K562 (cell line): ENCODE measurements at regions not wholly inside any gene's neighbourhood (a gene's known extent, or its start where the extent isn't known, plus 50 kb on each side); places are given as distances from the start of the nearest gene placed in this dataset.

ENCODE experiments used
- ATAC-seq: fragments of 200-7000 bp; cut with Tn5 transposase; 3 replicates; pipeline ENCODE4 v1.9.1; 2020; ENCODE audit warnings: moderate library complexity
- BruUV-seq: library from RNA; stranded (reverse); fragments of 400-500 nt; replicated peaks from 2 replicates; lab custom pipeline; 2021; lab: Mats Ljungman, UMichigan
- CTCF ChIA-PET: fragments of 300-600 bp; formaldehyde crosslinking; extraction: SDS; loops from one replicate; lab custom pipeline; 2021; ENCODE audit warnings: low intra/inter-chr PET ratio; lab: Yijun Ruan, JAX
- POLR2A ChIA-PET: fragments of 300-600, 350-650 bp; sonication (Branson Sonifier 250); formaldehyde crosslinking; extraction: SDS; loops from one replicate; lab custom pipeline; 2021; ENCODE audit warnings: antibody characterized with exemption, inconsistent platforms; lab: Yijun Ruan, JAX
- DNase-seq, 4 experiments: peaks; one replicate each; pipeline versions ENCODE4 v3.0.0 to v3.0.0-alpha.2; 2011 to 2018; ENCODE audit warnings: low spot score in 3 of 4, mixed read lengths in 3 of 4; ENCODE audit errors: extremely low read depth in 1 of 4
- FAIRE-seq: peaks from 2 replicates; lab custom pipeline; 2011; peaks lifted over from hg19 to GRCh38; lab: Jason Lieb, UNC
- H2AFZ ChIP-seq: 2 replicates; pipeline ENCODE4 v1.6.0; 2011; ENCODE audit warnings: low read depth, low read length, control low read depth, inconsistent platforms
- H3K27ac ChIP-seq: fragments of 200-600 bp; 3 replicates; pipeline ENCODE4 v1.8.0; 2011; ENCODE audit warnings: low read depth, mild to moderate bottlenecking, control low read depth, inconsistent platforms, low read length, moderate library complexity, mixed read lengths; ENCODE audit errors: extremely low read depth
- H3K27me3 ChIP-seq, 2 experiments: fragments of 300-600 bp in 1 of 2; 2 replicates in 1 of 2; 3 replicates in 1 of 2; pipeline versions ENCODE4 v1.6.0 to v1.8.0; 2011; ENCODE audit warnings: inconsistent platforms in 2 of 2, low read length in 2 of 2, mild to moderate bottlenecking in 1 of 2, mixed read lengths in 1 of 2, moderate library complexity in 1 of 2; ENCODE audit not compliant: control insufficient read depth in 2 of 2, insufficient read depth in 2 of 2
- H3K36me3 ChIP-seq: fragments of 300-600 bp; 3 replicates; pipeline ENCODE4 v1.8.0; 2011; ENCODE audit warnings: mild to moderate bottlenecking, low read length, inconsistent platforms; ENCODE audit not compliant: control insufficient read depth, insufficient read depth
- H3K4me1 ChIP-seq, 2 experiments: fragments of 200-600 bp in 1 of 2; replicated peaks in 1 of 2; 2 replicates in 1 of 2; 3 replicates in 1 of 2; pipeline versions ENCODE4 v1.5.1 to v1.8.0; 2011; ENCODE audit warnings: inconsistent platforms in 2 of 2, low read length in 2 of 2, mild to moderate bottlenecking in 1 of 2, mixed read lengths in 1 of 2, moderate library complexity in 1 of 2; ENCODE audit not compliant: control insufficient read depth in 2 of 2, insufficient read depth in 2 of 2
- H3K4me2 ChIP-seq: 2 replicates; pipeline ENCODE4 v1.6.1; 2011; ENCODE audit warnings: low read length, control low read depth, inconsistent platforms, mixed read lengths; ENCODE audit not compliant: insufficient read depth
- H3K4me3 ChIP-seq: fragments of 200-600 bp; sonication (generic), shearing (Covaris generic); 2 replicates; pipeline ENCODE4 v1.5.1; 2016; ENCODE audit warnings: control low read depth, inconsistent platforms
- H3K79me2 ChIP-seq: fragments of 200-600 bp; 3 replicates; pipeline ENCODE4 v1.8.0; 2011; ENCODE audit warnings: low read length, inconsistent platforms; ENCODE audit not compliant: control insufficient read depth, insufficient read depth
- H3K9ac ChIP-seq, 2 experiments: 2 replicates each; pipeline versions ENCODE4 v1.6.0 to v1.6.1; 2011; ENCODE audit warnings: low read depth in 2 of 2, low read length in 2 of 2, control low read depth in 1 of 2, inconsistent platforms in 1 of 2, mild to moderate bottlenecking in 1 of 2, mixed read lengths in 1 of 2; ENCODE audit not compliant: insufficient read depth in 1 of 2
- H3K9me1 ChIP-seq: one replicate; pipeline ENCODE4 v1.6.0; 2011; ENCODE audit warnings: inconsistent platforms, mild to moderate bottlenecking, low read length, moderate library complexity; ENCODE audit not compliant: control insufficient read depth, insufficient read depth
- H3K9me3 ChIP-seq: replicated peaks from 2 replicates; pipeline ENCODE4 v1.5.1; 2011; ENCODE audit warnings: low read depth, low read length, inconsistent platforms; ENCODE audit not compliant: control insufficient read depth, insufficient read depth
- H4K20me1 ChIP-seq: replicated peaks from 2 replicates; pipeline ENCODE4 v1.6.1; 2011; ENCODE audit warnings: low read length, inconsistent platforms, mixed read lengths; ENCODE audit not compliant: control insufficient read depth, insufficient read depth
- CCAR2 ChIP-seq: fragments of 200-400 bp; formaldehyde crosslinking; IDR thresholded peaks from 2 replicates; pipeline ENCODE4 v1.6.1; 2017; ENCODE audit warnings: mild to moderate bottlenecking, low read depth, low read length
- CHD4 ChIP-seq: fragments of 200-600 bp; sonication (generic); IDR thresholded peaks from 3 replicates; pipeline ENCODE4 v1.6.1; 2012; ENCODE audit warnings: low read depth, mild to moderate bottlenecking, mixed read lengths, low read length, inconsistent platforms; ENCODE audit not compliant: insufficient read depth, insufficient replicate concordance, poor library complexity, severe bottlenecking
- WGBS: fragments of 100-300 bp; shearing (Covaris generic); methylation state at CpG from one replicate; pipeline ENCODE4 v1.1.6; 2016; ENCODE audit warnings: low coverage, mixed read lengths; ENCODE audit not compliant: insufficient coverage; ENCODE audit errors: missing lambda C conversion rate; 5-methylcytosine and 5-hydroxymethylcytosine counted together
- in situ Hi-C: fragments of 300-500 bp; cut with MboI; formaldehyde crosslinking; loops from 4 replicates; pipeline ENCODE4 v1.15.0; 2018; ENCODE audit warnings: inconsistent platforms, mixed read lengths
- intact Hi-C: fragments of 100-400 bp; cut with micrococcal nuclease; formaldehyde crosslinking; loops from 2 replicates; pipeline ENCODE4 v1.14.2; 2022
- TF ChIP-seq, protein P1 (sequence below): fragments of 250-450 bp; sonication (Bioruptor Pico); IDR thresholded peaks from 2 replicates; pipeline ENCODE4 v1.9.0; 2021; ENCODE audit warnings: mild to moderate bottlenecking
- TF ChIP-seq, protein P2 (sequence below): IDR thresholded peaks from 2 replicates; pipeline ENCODE4 v1.6.1; 2012; ENCODE audit warnings: low read depth, low read length, improper control_type of control experiment, borderline replicate concordance

DNA sequence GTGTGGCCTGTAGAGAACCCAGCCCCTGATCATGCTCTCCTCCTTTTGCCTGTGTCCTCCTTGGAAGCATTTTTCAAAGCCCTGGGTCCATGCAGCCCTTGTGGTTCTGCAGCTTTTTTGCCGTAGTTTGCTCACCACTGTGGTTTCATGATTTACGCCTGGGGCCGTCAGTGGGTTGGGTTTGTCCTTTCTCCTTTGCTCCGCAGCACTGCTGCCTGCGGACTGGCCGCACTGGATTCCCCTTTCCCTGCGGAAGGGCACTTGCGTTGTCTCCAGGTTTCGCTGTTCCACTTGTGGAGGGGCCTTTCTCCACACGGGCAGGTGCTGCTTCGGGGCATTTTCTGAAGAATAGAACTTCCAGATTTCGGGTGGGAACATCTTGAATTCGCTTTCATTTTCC lies 1260.9 kb downstream of the BRD1 start:
- H3K9me1 ChIP-seq, result no peaks in the 10 kb centered on the region
- intact Hi-C loops (no loop called here), in situ Hi-C loops (no loop called here)
- H3K27ac ChIP-seq, result no peak overlapping the region
- no TSS peak for BruUV-seq
- H3K36me3 ChIP-seq, result no peaks in the 10 kb centered on the region
- CTCF ChIA-PET, result no interaction called here
- no peak for TF ChIP-seq CCAR2
- TF ChIP-seq, protein P1, sequence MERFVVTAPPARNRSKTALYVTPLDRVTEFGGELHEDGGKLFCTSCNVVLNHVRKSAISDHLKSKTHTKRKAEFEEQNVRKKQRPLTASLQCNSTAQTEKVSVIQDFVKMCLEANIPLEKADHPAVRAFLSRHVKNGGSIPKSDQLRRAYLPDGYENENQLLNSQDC (CRISPR knock-in tag), result no peak
- TF ChIP-seq CHD4, result no peak
- TF ChIP-seq, protein P2, sequence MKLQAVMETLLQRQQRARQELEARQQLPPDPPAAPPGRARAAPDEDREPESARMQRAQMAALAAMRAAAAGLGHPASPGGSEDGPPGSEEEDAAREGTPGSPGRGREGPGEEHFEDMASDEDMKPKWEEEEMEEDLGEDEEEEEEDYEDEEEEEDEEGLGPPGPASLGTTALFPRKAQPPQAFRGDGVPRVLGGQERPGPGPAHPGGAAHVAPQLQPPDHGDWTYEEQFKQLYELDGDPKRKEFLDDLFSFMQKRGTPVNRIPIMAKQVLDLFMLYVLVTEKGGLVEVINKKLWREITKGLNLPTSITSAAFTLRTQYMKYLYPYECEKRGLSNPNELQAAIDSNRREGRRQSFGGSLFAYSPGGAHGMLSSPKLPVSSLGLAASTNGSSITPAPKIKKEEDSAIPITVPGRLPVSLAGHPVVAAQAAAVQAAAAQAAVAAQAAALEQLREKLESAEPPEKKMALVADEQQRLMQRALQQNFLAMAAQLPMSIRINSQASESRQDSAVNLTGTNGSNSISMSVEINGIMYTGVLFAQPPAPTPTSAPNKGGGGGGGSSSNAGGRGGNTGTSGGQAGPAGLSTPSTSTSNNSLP, result no peak
- H3K4me3 ChIP-seq, result no peak overlapping the region
- no peaks in the 10 kb centered on the region for H3K27me3 ChIP-seq
- no peaks in the 10 kb centered on the region for H3K9me3 ChIP-seq
- FAIRE-seq (no peak), ATAC-seq (no peak), DNase-seq (no peak)
- POLR2A ChIA-PET, result no interaction called here
- H2AFZ ChIP-seq, result no peak overlapping the region
- H3K9ac ChIP-seq, result no peak overlapping the region
- no peaks in the 10 kb centered on the region for H4K20me1 ChIP-seq
- 0% methylated on average over 3 of the region's 13 CpGs for WGBS
- no peaks in the 10 kb centered on the region for H3K79me2 ChIP-seq
- H3K4me2 ChIP-seq, result no peak overlapping the region
- peaks cover 0 to 6% of the 10 kb centered on the region in 2 experiments; a peak in 2 of 5 replicates for H3K4me1 ChIP-seq
